WTC11 (cell line): ENCODE measurements at regions not wholly inside any gene's neighbourhood (a gene's known extent, or its start where the extent isn't known, plus 50 kb on each side); places are given as distances from the start of the nearest gene placed in this dataset.

ENCODE experiments used
- ATAC-seq: fragments of 200-7000 bp; cut with Tn5 transposase; 2 replicates; pipeline ENCODE4 v1.10.0; 2021; ENCODE audit warnings: mild to moderate bottlenecking, moderate library complexity
- CTCF ChIA-PET: fragments of 300-600 bp; sonication (Branson Sonifier 250); formaldehyde crosslinking; loops from one replicate; lab custom pipeline; 2021; ENCODE audit warnings: antibody characterized with exemption; lab: Charles Lee
- POLR2A ChIA-PET: fragments of 350-600 bp; sonication (Branson Sonifier 250); formaldehyde crosslinking; loops from one replicate; lab custom pipeline; 2021; ENCODE audit warnings: antibody characterized with exemption; lab: Charles Lee
- DNase-seq: peaks from one replicate; pipeline ENCODE4 v3.0.0; 2021; ENCODE audit warnings: low spot score
- H3K27ac Mint-ChIP-seq: 2 replicates; pipeline ENCODE4 v1.8.0; 2021; ENCODE audit warnings: mixed read lengths
- H3K27me3 Mint-ChIP-seq: 2 replicates; pipeline ENCODE4 v1.8.0; 2021; ENCODE audit warnings: low read depth, mild to moderate bottlenecking, moderate library complexity, mixed read lengths
- H3K36me3 Mint-ChIP-seq: 2 replicates; pipeline ENCODE4 v1.8.0; 2021; ENCODE audit warnings: mixed read lengths
- H3K4me1 Mint-ChIP-seq: 2 replicates; pipeline ENCODE4 v1.8.0; 2022; ENCODE audit warnings: mixed read lengths
- H3K4me3 Mint-ChIP-seq: 2 replicates; pipeline ENCODE4 v1.8.0; 2021; ENCODE audit warnings: mild to moderate bottlenecking, moderate library complexity, mixed read lengths
- H3K9me3 Mint-ChIP-seq: 2 replicates; pipeline ENCODE4 v1.8.0; 2021; ENCODE audit warnings: mixed read lengths
- ARID4B ChIP-seq: sonication (generic); formaldehyde crosslinking; IDR thresholded peaks from 2 replicates; pipeline ENCODE4 v1.8.0; 2023; ENCODE audit warnings: missing genetic modification reagents, mild to moderate bottlenecking, borderline replicate concordance
- E2F1 ChIP-seq: sonication (generic); formaldehyde crosslinking; IDR thresholded peaks from 2 replicates; pipeline ENCODE4 v1.8.0; 2022; ENCODE audit warnings: mild to moderate bottlenecking, missing genetic modification reagents
- FOXP1 ChIP-seq: sonication (generic); formaldehyde crosslinking; IDR thresholded peaks from 2 replicates; pipeline ENCODE4 v1.8.0; 2022; ENCODE audit warnings: missing genetic modification reagents, mild to moderate bottlenecking, moderate library complexity, borderline replicate concordance
- GABPB1 ChIP-seq: sonication (generic); formaldehyde crosslinking; IDR thresholded peaks from 2 replicates; pipeline ENCODE4 v1.8.1; 2023; ENCODE audit warnings: mild to moderate bottlenecking, missing genetic modification reagents
- HMGXB4 ChIP-seq: sonication (generic); formaldehyde crosslinking; IDR thresholded peaks from 2 replicates; pipeline ENCODE4 v1.8.1; 2023; ENCODE audit warnings: mild to moderate bottlenecking, moderate library complexity, missing genetic modification reagents
- IRF1 ChIP-seq: sonication (generic); formaldehyde crosslinking; IDR thresholded peaks from 2 replicates; pipeline ENCODE4 v1.8.0; 2023; ENCODE audit warnings: missing genetic modification reagents
- MAX ChIP-seq: sonication (generic); formaldehyde crosslinking; IDR thresholded peaks from 2 replicates; pipeline ENCODE4 v1.8.0; 2022; ENCODE audit warnings: mild to moderate bottlenecking, missing genetic modification reagents
- MXD4 ChIP-seq: fragments of 250-450 bp; sonication (Bioruptor Pico); IDR thresholded peaks from 2 replicates; pipeline ENCODE4 v1.8.0; 2021; ENCODE audit warnings: mild to moderate bottlenecking, moderate library complexity, borderline replicate concordance
- NFYB ChIP-seq: sonication (generic); formaldehyde crosslinking; conservative IDR thresholded peaks from 2 replicates; pipeline ENCODE4 v1.8.0; 2022; ENCODE audit warnings: low read depth, missing genetic modification reagents
- PREB ChIP-seq: sonication (generic); formaldehyde crosslinking; IDR thresholded peaks from 2 replicates; pipeline ENCODE4 v1.8.1; 2022; ENCODE audit warnings: mild to moderate bottlenecking, missing genetic modification reagents, moderate library complexity, borderline replicate concordance
- TEAD1 ChIP-seq: sonication (generic); formaldehyde crosslinking; IDR thresholded peaks from 2 replicates; pipeline ENCODE4 v1.8.0; 2022; ENCODE audit warnings: mild to moderate bottlenecking, missing genetic modification reagents
- USF2 ChIP-seq: sonication (generic); formaldehyde crosslinking; IDR thresholded peaks from 2 replicates; pipeline ENCODE4 v1.8.1; 2023; ENCODE audit warnings: mild to moderate bottlenecking, missing genetic modification reagents, moderate library complexity
- ZBTB21 ChIP-seq: sonication (generic); formaldehyde crosslinking; IDR thresholded peaks from 2 replicates; pipeline ENCODE4 v1.8.1; 2023; ENCODE audit warnings: mild to moderate bottlenecking, missing genetic modification reagents, borderline replicate concordance
- ZNF121 ChIP-seq: sonication (generic); formaldehyde crosslinking; IDR thresholded peaks from 2 replicates; pipeline ENCODE4 v1.8.0; 2023; ENCODE audit warnings: missing genetic modification reagents
- ZNF532 ChIP-seq: fragments of 250-450 bp; sonication (Bioruptor Pico); IDR thresholded peaks from 2 replicates; pipeline ENCODE4 v1.9.0; 2021; ENCODE audit warnings: mild to moderate bottlenecking, borderline replicate concordance

- DNase-seq (no peak), ATAC-seq (no peak)
- TF ChIP-seq MXD4 (CRISPR knock-in tag) (no peak), IRF1 (no peak), MAX (CRISPR knock-in tag) (no peak), ZNF121 (CRISPR knock-in tag) (no peak), ZBTB21 (CRISPR knock-in tag) (no peak), TEAD1 (no peak), E2F1 (CRISPR knock-in tag) (no peak), FOXP1 (CRISPR knock-in tag) (no peak), HMGXB4 (CRISPR knock-in tag) (no peak)
- H3K4me1 Mint-ChIP-seq: peaks cover 26% of the 10 kb centered on the region
- H3K4me3 Mint-ChIP-seq: no peak overlapping the region
- POLR2A ChIA-PET: no interaction called here
- H3K27ac Mint-ChIP-seq: no peak overlapping the region
- H3K27me3 Mint-ChIP-seq: peaks cover 5% of the 10 kb centered on the region; the same call in 1 of the 2 replicates
- peaks cover 22% of the 10 kb centered on the region for H3K9me3 Mint-ChIP-seq
- H3K36me3 Mint-ChIP-seq: peaks cover 6% of the 10 kb centered on the region; the same call in 1 of the 2 replicates
- CTCF ChIA-PET: no interaction called here
Observed at GRCh38 chr7:68218461-68218860, 1221.8 kb downstream of the TYW1 start.

GRCh38 chr7:68222311-68222710 is 1225.7 kb downstream of the TYW1 start:
- Mint-ChIP-seq H3K4me3 (no peak overlapping the region), H3K36me3 (0 out of 2 replicates have a peak, but pooled peaks cover 3% of the 10 kb centered on the region), H3K27me3 (no peaks in the 10 kb centered on the region), H3K27ac (no peak overlapping the region), H3K4me1 (peaks cover 24% of the 10 kb centered on the region), H3K9me3 (peaks cover 17% of the 10 kb centered on the region)
- DNase-seq (no peak), ATAC-seq (no peak)
- ChIA-PET POLR2A (no interaction called here), CTCF (no interaction called here)
- TF ChIP-seq USF2: no peak
- no peak for TF ChIP-seq ARID4B (CRISPR knock-in tag)
- no peak for TF ChIP-seq NFYB (CRISPR knock-in tag)
- TF ChIP-seq GABPB1 (CRISPR knock-in tag): no peak
- no peak for TF ChIP-seq PREB (CRISPR knock-in tag)
- no peak for TF ChIP-seq ZNF532 (CRISPR knock-in tag)
